HG03558 (cell line): ENCODE measurements at regions not wholly inside any gene's neighbourhood (a gene's known extent, or its start where the extent isn't known, plus 50 kb on each side); places are given as distances from the start of the nearest gene placed in this dataset.
A peak's percentile ranks its signal among the peaks of the same experiment; 100 is the strongest.

Experiments used
- ATAC-seq: cut with Tn5 transposase; IDR thresholded peaks from one replicate; pipeline ENCODE4 v1.9.1; 2021; ENCODE audit warnings: moderate number of reproducible peaks; ENCODE audit not compliant: unreplicated experiment; ENCODE audit errors: extremely low read depth

DNA sequence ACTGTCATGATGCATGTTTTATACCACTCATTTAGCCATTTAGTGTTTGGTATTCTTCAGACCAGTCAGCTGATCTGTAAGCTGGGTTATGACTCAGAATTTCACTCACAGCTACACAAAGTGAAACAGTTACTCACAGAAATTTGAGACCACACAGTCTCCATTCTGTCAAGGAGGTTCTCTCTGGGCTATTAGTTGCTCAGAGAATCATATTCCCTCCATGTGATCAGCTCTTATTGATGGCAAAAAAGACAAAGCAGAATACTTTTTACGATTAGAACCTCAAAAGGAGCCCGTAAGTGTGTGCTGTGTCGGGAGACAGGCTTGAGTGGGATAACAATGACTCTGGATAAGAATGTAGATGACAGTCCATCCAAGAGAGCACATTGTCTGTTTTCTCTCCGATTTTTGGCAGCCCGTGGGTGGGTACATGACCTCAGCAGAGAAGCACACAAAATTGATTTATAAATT, 277.6 kb upstream of the SORCS1 start:
- peak; percentile 98 for ATAC-seq

DNA sequence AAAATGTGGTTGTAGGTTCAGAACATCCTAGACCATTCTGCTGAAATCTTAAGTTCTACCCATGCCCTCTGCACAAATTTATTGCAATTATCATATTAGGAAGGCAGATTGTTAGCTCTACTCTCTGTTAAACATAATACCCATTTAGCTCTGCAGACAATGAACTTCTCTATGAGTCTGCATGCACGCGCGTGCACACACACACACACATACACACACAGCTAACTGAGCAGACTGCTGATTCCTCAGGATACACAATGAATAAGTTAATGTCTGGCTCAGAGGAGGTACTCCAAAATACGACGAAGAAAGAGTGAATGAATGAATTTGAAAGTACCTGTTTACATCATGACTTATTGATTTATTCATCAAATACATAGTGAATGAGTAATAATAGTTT, 276.2 kb upstream of the SORCS1 start:
- no peak for ATAC-seq

DNA sequence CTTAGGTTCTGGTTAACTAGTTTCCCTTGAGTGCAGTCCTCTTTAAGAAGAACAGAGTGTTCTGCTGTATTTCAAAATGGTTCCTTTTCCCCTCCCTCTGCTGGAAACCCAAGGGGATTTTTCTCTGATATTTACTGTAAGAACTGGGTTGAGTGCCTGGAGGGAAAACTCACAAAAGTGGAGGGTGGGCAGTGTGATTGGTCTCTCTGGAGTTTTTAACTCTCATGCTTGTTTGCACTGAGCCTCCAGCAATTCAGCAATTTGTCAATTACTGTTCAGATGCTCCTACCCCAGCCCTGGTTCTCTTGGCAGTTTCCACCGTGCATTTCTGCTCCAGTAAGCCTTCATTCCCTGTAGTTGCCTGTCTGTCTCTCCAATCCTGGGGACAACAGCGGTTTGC, 273.4 kb upstream of the SORCS1 start:
- ATAC-seq, result no peak

DNA sequence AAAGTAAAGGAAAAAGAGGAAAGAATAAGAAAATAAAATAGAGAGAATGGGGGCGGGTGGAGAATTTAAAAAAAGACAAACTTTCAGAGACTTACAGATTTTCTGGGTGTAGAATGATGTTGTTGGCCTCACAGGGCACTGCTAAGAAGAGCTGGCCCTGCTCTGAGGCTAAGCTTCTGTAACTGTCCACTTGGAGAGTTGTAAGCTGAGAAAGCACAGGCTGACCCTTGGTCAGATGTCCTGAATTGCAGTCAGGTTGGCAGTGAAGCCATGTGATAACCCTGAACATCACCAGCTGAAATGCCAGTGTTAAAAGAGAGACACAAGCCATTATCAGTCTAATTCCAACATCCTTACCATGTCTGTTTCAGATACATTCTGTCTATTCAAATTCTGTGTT, 272.1 kb upstream of the SORCS1 start:
- ATAC-seq, result no peak

DNA sequence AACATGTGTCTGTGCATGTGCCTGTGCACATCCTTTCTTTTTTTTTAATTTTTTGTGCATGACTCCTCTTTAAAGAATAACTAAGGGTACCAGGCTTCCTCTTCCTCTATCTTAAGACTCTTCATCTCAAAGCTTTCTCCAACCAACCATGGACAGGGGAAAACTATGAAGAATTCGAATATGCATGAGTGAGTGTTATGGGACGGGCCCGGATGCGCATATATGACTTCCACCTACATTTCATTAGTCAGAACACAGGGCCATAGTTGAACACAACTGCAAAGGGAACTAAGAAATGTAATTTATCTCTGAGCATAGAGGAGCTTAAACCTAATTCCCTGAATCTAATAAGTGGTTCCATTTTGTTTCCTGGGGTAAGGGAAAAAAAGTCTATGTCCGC, 270.3 kb upstream of the SORCS1 start:
- ATAC-seq, result peak; percentile 31

DNA sequence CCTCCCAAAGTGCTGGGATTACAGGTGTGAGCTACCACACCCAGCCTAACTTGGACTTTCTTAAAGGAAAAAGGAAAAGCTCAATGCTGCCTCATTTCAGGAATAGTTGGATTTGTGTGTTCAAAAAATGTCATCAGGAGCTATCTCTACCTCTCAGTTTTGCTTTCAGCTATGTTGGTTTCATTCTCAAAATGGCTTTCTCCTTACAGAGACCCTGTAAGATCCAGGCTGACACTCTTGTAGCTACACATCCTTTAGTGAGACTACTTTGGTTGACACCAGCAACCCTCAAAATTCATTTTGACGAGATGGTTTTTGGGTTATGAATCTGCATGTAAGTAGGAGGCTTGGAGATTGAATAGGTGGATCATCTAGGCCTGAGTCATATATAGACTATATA, 269.7 kb upstream of the SORCS1 start:
- no peak for ATAC-seq

DNA sequence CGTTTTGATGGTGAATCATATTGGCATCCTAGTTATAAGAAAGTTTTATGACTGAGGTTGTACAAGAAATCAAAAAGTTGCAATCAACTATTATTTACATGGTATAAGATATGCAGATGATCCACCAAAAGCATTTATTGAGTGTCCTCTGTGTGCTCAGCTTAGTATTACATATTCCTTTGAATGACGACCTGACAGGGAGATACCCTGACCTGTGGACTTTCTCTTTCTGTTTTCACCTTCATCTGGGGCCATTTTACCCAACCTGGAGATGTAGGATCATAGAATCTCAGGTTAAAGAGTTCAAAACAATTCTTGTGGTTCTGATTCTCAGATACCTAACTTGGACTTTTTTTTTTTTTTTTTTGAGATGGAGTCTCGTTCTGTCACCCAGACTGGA, 269.1 kb upstream of the SORCS1 start:
- ATAC-seq, result no peak

DNA sequence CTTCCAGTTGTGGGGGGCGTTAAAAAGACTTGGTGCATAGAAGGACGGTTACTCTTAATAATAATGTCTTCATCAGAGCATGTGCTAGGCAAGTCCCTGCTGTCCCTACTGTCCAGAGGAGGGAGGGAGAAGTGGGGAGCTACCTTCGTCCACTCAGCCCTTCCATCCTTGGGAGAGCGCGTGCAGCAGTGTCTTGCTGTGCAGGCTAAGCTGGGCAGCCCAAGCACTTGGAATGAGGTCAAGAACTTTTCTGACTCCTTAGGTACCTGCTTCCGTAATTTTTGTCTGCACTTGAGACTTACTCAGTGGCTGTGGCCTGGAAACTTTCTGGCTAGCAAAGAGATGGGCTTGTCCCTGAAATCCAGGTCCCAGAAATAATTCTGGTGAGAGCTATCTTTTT, 265.9 kb upstream of the SORCS1 start:
- ATAC-seq, result no peak

DNA sequence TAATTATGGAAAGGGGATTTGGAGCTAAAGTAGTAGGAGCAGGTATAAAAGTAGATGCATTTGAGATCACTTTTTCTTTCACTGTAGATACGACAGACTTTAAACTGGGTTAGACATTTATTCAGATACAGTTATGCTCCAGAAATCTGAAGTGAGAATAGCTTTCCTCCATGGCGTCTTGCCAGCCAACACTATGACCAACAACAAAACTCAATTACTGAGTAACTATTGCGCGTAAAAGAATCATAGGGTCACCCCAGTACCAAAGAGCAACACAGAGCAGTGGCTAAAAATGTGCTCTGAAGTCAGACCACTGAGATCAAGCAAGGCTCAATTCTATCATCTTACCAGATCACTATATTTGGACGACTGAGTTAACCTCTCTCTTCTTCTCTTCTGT, 262.5 kb upstream of the SORCS1 start:
- ATAC-seq, result no peak

DNA sequence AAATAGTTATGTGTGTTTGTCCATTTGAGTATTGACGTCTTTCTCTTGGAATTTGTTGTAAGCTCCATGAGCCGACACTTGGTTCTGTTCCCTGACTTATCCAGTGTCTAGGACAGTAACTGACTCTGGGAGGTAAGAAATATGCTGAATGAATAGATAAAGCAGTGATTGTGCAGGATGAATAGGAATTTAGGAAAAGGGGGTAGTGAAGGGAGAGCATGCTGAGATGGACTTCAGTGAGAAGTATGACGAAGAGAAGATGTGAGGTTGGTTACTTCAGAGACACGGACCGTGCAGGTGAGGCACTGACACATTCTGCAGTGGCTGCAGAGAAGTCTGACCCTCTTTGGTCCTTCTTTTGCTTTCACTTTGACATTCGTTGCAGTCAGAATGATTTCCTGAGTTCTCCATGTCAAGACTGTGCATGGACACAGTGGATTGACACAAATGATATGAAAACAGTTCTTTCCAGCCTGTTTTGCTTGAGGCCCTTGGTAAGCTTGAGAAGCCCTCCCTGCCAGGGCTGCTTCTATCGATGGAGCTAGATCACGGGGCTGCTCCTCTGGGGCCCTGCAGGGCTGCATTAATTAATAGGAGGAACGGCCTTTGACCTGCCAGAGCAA, 261.5 kb upstream of the SORCS1 start:
- no peak for ATAC-seq

DNA sequence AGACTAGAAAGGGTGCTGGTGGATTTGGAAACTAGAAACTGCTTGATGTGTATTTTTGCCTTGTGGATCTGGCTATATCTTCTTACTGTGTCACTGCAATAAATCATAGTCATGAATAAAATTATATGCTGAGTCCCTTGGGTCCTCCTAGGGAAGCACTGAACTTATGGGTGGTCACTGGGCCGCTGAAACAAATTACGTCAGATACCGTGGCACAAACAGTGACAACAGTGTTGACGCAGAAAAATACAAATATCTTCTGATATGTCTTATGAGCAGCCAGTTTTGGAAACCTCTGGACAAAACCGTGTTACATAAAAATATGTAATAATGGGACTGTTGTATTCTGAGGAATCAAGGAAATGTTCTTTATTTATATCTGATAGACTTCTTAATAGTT, 260.1 kb upstream of the SORCS1 start:
- no peak for ATAC-seq

DNA sequence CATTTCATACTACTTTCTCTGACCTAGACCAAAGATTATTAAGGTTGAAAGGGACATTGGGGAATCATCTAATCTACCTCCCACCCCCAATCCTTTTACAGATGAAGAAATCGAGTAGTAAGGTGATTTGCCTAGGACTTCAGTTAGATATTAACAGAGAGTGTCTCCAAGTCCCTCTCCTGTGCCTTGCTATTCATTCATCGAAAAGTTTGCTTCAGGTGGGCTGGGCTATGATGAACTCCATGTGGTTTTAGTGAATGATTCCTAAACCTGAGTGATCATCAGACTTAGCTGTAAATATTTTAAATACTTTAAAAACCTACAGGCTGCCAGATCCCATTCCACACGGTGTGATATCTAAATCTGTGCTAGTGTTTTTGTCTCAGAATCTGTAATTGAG, 259.4 kb upstream of the SORCS1 start:
- no peak for ATAC-seq

DNA sequence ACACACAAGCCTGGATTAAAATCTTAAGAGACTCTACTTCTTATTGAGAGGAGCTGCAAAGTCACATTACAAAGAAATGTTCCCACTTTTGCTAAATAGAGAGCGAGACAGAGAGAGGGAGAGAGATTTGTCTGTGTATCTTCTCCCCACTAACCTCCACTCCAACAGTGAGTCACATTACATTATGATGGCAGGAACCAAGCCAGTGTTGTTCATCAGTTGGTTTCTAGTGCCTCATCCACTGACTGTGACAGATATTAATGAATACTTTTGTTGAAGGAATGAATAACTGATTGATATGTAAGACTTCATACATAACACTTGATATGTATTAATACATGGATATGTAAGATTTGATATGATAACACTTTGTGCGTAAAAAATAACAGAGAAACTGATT, 258.2 kb upstream of the SORCS1 start:
- no peak for ATAC-seq

DNA sequence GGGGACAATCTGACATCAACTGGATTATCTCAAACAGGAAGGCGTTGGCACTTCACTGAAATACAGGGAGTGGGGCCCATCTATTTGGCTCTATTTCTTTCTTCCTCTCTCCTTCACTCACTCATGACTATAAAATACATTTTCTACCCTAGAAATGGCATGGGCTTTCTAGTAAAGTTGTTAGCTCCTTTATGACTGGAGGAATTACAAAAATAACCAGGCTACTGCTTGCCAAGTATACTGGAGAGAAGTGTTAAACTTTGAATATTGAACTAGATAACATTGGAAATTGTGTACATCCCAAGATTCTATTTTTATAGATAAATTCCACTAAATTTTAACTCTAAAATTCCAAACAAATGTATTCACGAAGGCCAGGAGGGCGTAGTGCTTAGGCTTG, 255.7 kb upstream of the SORCS1 start:
- no peak for ATAC-seq

DNA sequence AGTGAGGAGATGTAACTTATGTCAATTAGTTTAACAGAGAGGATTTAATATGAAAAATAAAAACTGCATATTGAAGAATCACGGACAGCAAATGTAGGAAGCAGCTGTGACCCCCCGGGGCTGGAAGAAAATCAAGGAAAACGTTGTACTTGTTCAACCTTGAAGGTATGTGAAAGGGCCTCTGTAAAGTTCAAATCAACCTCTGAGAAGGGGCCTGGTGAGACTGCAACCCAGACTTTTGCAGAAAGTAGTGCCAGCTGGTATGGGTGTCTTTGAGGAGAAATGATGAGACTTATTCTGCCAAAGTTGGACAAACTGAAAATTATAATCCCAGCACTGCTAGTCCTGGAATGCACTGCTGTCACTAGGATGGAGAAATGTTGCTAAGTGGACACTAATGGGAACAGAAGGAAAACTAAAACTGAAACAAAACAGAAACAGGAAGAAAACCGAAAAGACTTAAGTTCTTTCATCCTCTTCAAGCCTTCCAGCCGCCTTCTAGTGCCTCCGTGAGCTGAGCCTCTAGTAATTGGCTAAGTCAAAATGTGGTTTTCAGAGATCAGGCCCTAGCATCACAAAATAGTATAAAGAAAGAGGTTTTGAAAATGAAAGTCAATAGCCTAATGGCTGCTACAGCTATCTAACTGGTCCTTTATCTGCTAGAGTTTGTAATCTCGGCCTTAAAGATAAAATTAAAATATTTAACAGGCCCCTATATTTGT, 253.7 kb upstream of the SORCS1 start:
- ATAC-seq, result no peak

DNA sequence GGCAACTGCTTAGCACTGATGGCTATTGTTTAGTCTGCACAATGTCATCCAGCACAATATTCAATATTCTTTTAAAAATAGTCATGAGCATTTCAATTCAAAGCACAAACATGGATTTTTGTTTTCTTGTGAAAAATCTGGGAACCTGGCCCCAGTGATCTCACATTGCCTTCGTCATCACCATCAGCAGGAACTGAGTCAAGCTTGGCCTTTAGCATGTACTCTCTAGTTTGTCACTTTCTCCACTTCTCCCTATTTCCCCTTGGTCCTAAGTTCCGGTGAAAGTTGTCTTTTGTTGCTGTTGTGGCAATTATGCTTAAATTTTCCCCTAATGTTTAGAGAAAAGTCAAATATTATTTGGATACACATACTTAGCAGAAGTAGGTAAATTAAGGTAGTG, 252.9 kb upstream of the SORCS1 start:
- ATAC-seq, result no peak

DNA sequence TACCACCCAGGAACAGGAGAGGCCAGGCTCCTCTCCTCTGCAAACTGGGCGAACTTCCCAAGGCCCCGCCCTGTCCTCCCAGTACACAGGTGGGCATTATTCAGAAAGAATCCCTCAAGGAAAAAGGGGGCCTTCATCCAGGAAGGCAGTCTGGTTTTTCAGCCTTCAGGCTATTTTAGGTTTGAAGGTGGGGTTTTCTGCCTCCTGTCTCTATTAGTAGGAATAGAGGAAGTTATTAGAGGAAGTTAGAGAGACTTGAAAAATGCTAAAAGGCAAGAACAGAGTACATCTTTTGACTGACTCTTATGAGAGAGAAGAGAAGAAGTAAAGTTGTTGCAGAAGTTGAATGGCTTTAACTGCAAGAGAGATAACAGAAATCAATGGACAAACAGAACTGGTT, 250.9 kb upstream of the SORCS1 start:
- peak; percentile 35 for ATAC-seq

DNA sequence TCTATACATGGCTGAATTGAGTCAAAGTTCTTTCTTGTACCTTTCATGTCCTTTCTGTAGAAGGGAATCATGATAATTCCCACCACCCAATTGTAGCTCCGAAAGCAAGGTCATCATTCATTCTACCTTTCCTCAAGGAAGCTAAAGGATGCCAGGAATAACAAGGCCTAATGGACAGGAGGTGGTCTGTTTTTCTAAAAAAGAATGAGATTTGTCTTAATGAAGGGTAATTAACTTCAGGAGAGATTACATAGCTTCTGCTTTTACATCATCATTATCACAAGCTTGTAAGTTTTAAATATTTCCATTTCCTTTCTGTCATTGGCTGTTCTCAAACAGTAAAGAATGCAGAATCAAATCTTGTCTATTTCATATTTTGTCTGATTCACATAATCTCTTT, 249.5 kb upstream of the SORCS1 start:
- ATAC-seq, result no peak

DNA sequence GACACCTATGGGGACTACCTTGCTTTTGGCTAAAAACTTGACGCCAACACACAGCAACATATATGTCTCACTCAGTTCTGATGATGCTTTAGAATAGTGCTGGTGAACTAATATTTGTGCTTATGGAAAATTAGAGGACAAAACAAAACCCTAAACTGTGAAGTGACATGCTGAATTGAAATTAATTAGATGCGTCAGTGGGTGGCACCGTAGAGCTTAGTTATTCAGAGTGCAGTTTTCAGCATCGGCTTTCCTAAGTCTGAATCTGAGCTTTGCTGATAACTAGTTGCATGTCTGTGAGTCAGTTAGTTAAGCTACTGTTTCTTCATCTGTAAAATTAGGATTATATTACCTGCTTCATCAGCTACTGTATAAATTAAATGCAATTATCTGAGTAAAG, 245.0 kb upstream of the SORCS1 start:
- ATAC-seq, result peak; percentile 49

DNA sequence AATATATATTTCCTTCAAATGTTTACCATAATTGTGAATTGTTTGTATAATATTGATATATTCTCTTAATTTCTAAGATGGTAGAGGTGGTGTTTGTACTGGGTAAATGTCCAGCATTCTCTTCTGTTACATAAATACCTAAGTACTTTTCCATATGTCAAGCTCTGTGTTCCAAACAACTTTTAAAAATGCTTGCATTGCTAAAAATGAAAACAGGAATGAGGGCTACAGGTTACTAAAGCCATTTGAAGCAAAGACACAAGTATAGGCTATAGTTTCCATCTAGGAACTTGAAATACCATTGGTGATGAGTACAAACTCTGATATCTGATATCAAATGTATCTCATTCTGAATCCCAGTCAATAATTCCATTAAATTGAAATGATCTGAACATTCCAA, 233.6 kb upstream of the SORCS1 start:
- no peak for ATAC-seq

DNA sequence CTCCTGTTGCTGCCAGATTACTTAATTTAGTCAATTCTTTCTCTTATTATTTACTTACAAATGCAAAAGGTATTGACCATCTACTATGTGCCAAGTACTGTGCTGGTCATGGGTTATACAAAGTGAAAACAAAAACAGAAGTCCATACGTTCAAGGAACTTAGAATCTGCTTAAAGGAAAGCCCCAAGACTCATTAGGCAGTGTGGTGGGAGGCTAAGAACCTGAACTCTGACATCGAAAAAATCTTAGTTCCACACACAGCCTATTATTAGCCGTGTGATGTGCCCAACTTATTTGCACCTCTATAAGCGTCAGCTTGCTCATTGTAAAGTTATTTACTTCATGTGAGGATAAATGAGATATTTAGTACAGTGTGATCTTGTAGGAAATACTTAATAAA, 227.4 kb upstream of the SORCS1 start:
- ATAC-seq, result no peak

DNA sequence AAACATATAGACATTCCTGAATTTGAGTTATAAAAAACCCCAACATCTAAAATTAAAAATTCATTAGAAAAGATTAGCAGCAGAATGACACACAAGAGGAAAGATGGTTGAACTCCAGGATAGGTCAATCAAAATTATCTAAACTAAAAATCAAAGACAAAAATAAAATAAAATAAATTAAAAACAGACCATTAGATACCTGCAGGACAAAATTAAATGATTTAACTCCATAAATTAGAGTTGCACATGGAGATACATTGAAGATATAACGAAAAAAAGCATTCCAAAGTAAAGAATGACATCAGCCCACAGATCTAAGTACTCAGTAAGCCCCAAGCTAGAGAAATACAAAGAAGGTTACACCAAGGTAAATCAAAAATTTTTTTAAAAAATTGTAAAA, 226.1 kb upstream of the SORCS1 start:
- ATAC-seq, result no peak
